Esophagus squamous epithelium (tissue), 5 donors: ENCODE measurements at regions not wholly inside any gene's neighbourhood (a gene's known extent, or its start where the extent isn't known, plus 50 kb on each side); places are given as distances from the start of the nearest gene placed in this dataset.

Experiments used
- DNase-seq: peaks from one replicate; lab custom pipeline; 2025; lab: John Stamatoyannopoulos, UW
- H3K27ac ChIP-seq, 4 donors: fragments of 200-600 bp; sonication (generic); one replicate each; pipeline ENCODE4 v1.5.1; 2016 to 2019; ENCODE audit warnings: mild to moderate bottlenecking in 1 of 4
- H3K27me3 ChIP-seq, 4 donors: fragments of 200-600 bp; sonication (generic); 1 replicate in 3 of 4; 2 replicates in 1 of 4; pipeline versions ENCODE4 v1.5.1 to v1.6.0; 2017 to 2021; ENCODE audit warnings: antibody characterized with exemption in 1 of 4
- H3K36me3 ChIP-seq, 3 donors: fragments of 200-600 bp; sonication (generic); one replicate each; pipeline ENCODE4 v1.5.1; 2016 to 2019
- H3K4me1 ChIP-seq, 3 donors: fragments of 200-600 bp; sonication (generic); one replicate each; pipeline ENCODE4 v1.5.1; 2017 to 2019
- H3K4me3 ChIP-seq, 4 donors: fragments of 200-600 bp; sonication (generic); 1 replicate in 3 of 4; 2 replicates in 1 of 4; pipeline ENCODE4 v1.5.1; 2016 to 2019; ENCODE audit warnings: mild to moderate bottlenecking in 2 of 4, moderate library complexity in 1 of 4
- H3K9me3 ChIP-seq, 3 donors: fragments of 200-600 bp; sonication (generic); one replicate each; pipeline ENCODE4 v1.5.1; 2016 to 2019
- CTCF ChIP-seq, 6 experiments: fragments of 450-650 bp in 4 of 6; fragments of 200-600 bp in 2 of 6; sonication (generic) in 2 of 6; IDR thresholded peaks; one replicate each; pipeline ENCODE4 v1.5.1; 2016 to 2019; ENCODE audit warnings: antibody characterized with exemption in 6 of 6, mild to moderate bottlenecking in 4 of 6, moderate library complexity in 4 of 6
- POLR2A ChIP-seq, 4 donors: fragments of 450-650 bp; IDR thresholded peaks; one replicate each; pipeline ENCODE4 v1.6.1; 2017; ENCODE audit warnings: antibody characterized with exemption in 4 of 4, mild to moderate bottlenecking in 4 of 4, moderate library complexity in 3 of 4
- WGBS, 2 donors: methylation state at CpG; one replicate each; pipeline ENCODE4 v1.1.5; 2018; 5-methylcytosine and 5-hydroxymethylcytosine counted together
- intact Hi-C: fragments of 100-400 bp; cut with DNase I; formaldehyde crosslinking; loops from one replicate; pipeline ENCODE4 v1.15.0; 2022
- donor health status: DM: yes; HTN: yes; CAD: no.

GRCh38 chr7:49618028-49618427 is 155.4 kb upstream of the VWC2 start:
- intact Hi-C loops, result no loop called here
- peaks cover 0 to 8% (median 0%) of the 10 kb centered on the region in 3 donors for H3K9me3 ChIP-seq
- DNase-seq, result no peak
- H3K36me3 ChIP-seq, result no peaks in the 10 kb centered on the region
- H3K4me3 ChIP-seq, result no peak overlapping the region
- 75 to 76% methylated on average over 1 of the region's 1 CpG for WGBS, 2 donors
- TF ChIP-seq CTCF (IDR thresholded peaks at IDR 0.05) (no peak), POLR2A (IDR thresholded peaks at IDR 0.05) (no peak)
- H3K4me1 ChIP-seq, result no peaks in the 10 kb centered on the region
- no peak overlapping the region for H3K27ac ChIP-seq
- no peaks in the 10 kb centered on the region for H3K27me3 ChIP-seq

- WGBS, 2 donors, result 77 to 93% methylated on average over 3 of the region's 3 CpGs
- intact Hi-C loops, result no loop called here
- no peak for DNase-seq
- no peak overlapping the region for H3K27ac ChIP-seq
- H3K4me3 ChIP-seq, result no peak overlapping the region
- no peaks in the 10 kb centered on the region for H3K36me3 ChIP-seq
- TF ChIP-seq POLR2A (IDR thresholded peaks at IDR 0.05), result no peak
- no peak for TF ChIP-seq CTCF (IDR thresholded peaks at IDR 0.05)
- H3K9me3 ChIP-seq, result peaks cover 0 to 8% (median 0%) of the 10 kb centered on the region in 3 donors
- no peaks in the 10 kb centered on the region for H3K27me3 ChIP-seq
- H3K4me1 ChIP-seq, result no peaks in the 10 kb centered on the region
Measured at GRCh38 chr7:49623943-49624342, 149.5 kb upstream of the VWC2 start.

GRCh38 chr7:49624611-49625010 is 148.8 kb upstream of the VWC2 start:
- intact Hi-C loops, result no loop called here
- Histone ChIP-seq H3K4me3 (no peak overlapping the region), H3K27ac (no peak overlapping the region), H3K4me1 (no peaks in the 10 kb centered on the region), H3K27me3 (no peaks in the 10 kb centered on the region), H3K36me3 (no peaks in the 10 kb centered on the region), H3K9me3 (peaks cover 0 to 8% (median 0%) of the 10 kb centered on the region in 3 donors)
- no peak for DNase-seq
- TF ChIP-seq CTCF (IDR thresholded peaks at IDR 0.05), result no peak
- TF ChIP-seq POLR2A (IDR thresholded peaks at IDR 0.05), result no peak

- no peaks in the 10 kb centered on the region for H3K36me3 ChIP-seq
- intact Hi-C loops, result no loop called here
- DNase-seq, result no peak
- H3K4me1 ChIP-seq, result peaks cover 0 to 7% (median 0%) of the 10 kb centered on the region in 3 donors
- H3K9me3 ChIP-seq, result no peaks in the 10 kb centered on the region
- no peak overlapping the region for H3K4me3 ChIP-seq
- no peak overlapping the region for H3K27ac ChIP-seq
- H3K27me3 ChIP-seq, result no peaks in the 10 kb centered on the region
- TF ChIP-seq CTCF (IDR thresholded peaks at IDR 0.05), result no peak
- no peak for TF ChIP-seq POLR2A (IDR thresholded peaks at IDR 0.05)
- WGBS, 2 donors, result 85 to 87% methylated on average over 7 of the region's 7 CpGs
Measured at GRCh38 chr7:49630513-49630912, 142.9 kb upstream of the VWC2 start.

GRCh38 chr7:49631071-49631815 is 142.2 kb upstream of the VWC2 start:
- H3K36me3 ChIP-seq, result no peaks in the 10 kb centered on the region
- TF ChIP-seq POLR2A (IDR thresholded peaks at IDR 0.05) (no peak), CTCF (IDR thresholded peaks at IDR 0.05) (no peak)
- no peaks in the 10 kb centered on the region for H3K27me3 ChIP-seq
- no peak overlapping the region for H3K27ac ChIP-seq
- peaks cover 0 to 7% (median 0%) of the 10 kb centered on the region in 3 donors for H3K4me1 ChIP-seq
- no peak for DNase-seq
- H3K9me3 ChIP-seq, result no peaks in the 10 kb centered on the region
- H3K4me3 ChIP-seq, result no peak overlapping the region
- intact Hi-C loops, result no loop called here
